ENCODE measurements at regions not wholly inside any gene's neighbourhood (a gene's known extent, or its start where the extent isn't known, plus 50 kb on each side); places are given as distances from the start of the nearest gene placed in this dataset.

DNA sequence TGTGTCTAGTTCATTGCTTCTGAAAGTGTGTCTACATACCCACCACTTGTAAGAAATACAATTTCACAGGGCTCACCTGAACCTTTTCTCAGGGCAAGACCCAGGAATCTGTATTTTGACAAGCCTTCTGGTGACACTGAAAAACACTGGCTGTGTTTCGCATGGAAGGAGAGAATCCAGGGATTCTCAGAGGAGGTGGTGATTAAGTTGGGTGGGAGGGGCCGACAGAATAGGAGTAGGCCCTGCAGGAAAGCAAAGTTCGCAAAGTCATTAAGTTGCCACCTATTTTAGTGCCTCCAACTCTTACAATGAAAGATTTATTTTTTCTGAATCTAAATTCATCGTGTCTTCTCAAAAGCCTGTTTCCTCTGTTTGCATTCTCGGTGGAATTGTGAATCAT is 186.8 kb downstream of the FAT3 start:
- TF ChIP-seq, protein P1, sequence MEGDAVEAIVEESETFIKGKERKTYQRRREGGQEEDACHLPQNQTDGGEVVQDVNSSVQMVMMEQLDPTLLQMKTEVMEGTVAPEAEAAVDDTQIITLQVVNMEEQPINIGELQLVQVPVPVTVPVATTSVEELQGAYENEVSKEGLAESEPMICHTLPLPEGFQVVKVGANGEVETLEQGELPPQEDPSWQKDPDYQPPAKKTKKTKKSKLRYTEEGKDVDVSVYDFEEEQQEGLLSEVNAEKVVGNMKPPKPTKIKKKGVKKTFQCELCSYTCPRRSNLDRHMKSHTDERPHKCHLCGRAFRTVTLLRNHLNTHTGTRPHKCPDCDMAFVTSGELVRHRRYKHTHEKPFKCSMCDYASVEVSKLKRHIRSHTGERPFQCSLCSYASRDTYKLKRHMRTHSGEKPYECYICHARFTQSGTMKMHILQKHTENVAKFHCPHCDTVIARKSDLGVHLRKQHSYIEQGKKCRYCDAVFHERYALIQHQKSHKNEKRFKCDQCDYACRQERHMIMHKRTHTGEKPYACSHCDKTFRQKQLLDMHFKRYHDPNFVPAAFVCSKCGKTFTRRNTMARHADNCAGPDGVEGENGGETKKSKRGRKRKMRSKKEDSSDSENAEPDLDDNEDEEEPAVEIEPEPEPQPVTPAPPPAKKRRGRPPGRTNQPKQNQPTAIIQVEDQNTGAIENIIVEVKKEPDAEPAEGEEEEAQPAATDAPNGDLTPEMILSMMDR (IDR thresholded peaks at IDR 0.05; ENCODE audit: low read depth, low read length, missing input control), result no peak
- TF ChIP-seq SP1 (IDR thresholded peaks at IDR 0.05) (no peak), RAD21 (IDR thresholded peaks at IDR 0.05) (no peak)

Measured in liver (tissue), 3 donors.